ENCODE measurements at regions not wholly inside any gene's neighbourhood (a gene's known extent, or its start where the extent isn't known, plus 50 kb on each side); places are given as distances from the start of the nearest gene placed in this dataset.

- no peak for DNase-seq
Observed at GRCh38 chr20:54716174-54716747, 240.9 kb downstream of the DOK5 start.

GRCh38 chr20:54714817-54715216 lies 239.4 kb downstream of the DOK5 start:
- no peak for DNase-seq

- DNase-seq: no peak
Observed at GRCh38 chr20:54713727-54714126, 238.3 kb downstream of the DOK5 start.

- no peak for DNase-seq
Observed at GRCh38 chr20:54711071-54711470, 235.7 kb downstream of the DOK5 start.

GRCh38 chr20:54710341-54710740 lies 234.9 kb downstream of the DOK5 start:
- no peak for DNase-seq

- DNase-seq: no peak
Observed at GRCh38 chr20:54708229-54708628, 232.8 kb downstream of the DOK5 start.

GRCh38 chr20:54707801-54708200 lies 232.4 kb downstream of the DOK5 start:
- no peak for DNase-seq

- no peak for DNase-seq
Observed at GRCh38 chr20:54706581-54706980, 231.2 kb downstream of the DOK5 start.

GRCh38 chr20:54704032-54704635 lies 228.7 kb downstream of the DOK5 start:
- DNase-seq: no peak

Data from SHP77 treated with DMSO at 0.1 percent for 48 hours (cell line).